ENCODE measurements at regions not wholly inside any gene's neighbourhood (a gene's known extent, or its start where the extent isn't known, plus 50 kb on each side); places are given as distances from the start of the nearest gene placed in this dataset.
"Not testable (repeated sequence)": the region's sequence is repeated elsewhere in the genome, so short reads cannot be mapped to it uniquely, and the experiment has no call there.

DNA sequence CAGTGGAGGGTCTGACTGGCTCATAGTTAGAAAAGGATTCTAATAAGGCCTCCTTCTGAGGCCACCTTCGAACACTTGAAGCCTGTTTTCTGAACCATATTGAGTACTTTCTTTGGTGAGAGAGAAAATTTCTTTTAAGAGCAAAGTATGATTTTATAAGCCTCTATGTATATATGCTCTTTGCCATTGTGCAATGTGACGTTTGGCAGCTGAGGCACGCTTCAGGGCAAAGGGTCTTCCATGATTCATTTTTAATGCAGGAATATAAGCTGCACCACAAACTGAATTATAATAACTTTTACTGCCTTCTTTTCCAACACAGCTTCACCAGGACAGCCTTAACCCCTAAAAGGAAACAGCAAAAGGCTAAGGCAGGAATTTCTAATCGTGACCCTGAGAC lies 154.4 kb downstream of the TTLL2 start:
- in situ Hi-C loops (cut with HindIII; ENCODE audit: low pct_ligation_motif_present, low pct_unique_long_range_greater_than_20kb, low sequenced_read_pairs): no loop called here
- DNase-seq: no peak

DNA sequence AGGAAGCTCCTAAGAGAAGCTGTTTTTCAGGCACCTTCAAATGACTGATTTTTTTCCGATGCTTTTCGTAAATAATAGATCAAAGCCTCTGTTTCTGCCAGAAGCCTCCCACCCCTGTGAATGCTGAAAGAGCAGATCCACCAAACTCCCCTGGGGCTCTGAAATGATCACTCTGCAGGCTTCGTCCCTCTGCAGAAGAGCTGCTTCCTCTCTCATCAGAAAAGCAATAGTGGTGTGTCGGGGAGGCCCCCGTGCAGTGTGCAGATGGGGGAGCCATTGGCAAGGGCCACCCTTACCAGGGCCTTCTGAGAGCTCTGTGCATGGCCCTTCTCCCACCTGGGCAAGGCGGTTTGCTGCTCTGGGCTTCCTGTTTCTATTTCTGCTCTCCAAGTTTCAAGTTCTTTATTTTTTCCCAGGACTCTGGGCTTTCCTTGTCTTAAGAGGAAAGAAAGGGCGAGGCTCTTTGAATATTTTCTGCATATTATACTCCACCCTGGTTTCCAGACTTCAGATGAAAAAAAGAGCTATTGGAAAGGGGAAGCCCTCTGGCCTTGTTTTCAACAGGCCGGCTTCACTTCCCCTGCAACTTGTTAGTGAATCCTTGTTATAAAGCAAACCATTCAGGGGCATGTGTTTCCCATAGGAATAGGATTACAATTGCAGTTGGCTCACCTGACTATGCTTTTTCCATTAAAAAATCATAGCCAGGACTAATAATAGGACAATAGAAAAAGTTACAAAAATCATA lies 155.2 kb downstream of the TTLL2 start:
- no peak for DNase-seq
- in situ Hi-C loops (cut with HindIII; ENCODE audit: low pct_ligation_motif_present, low pct_unique_long_range_greater_than_20kb, low sequenced_read_pairs): no loop called here

DNA sequence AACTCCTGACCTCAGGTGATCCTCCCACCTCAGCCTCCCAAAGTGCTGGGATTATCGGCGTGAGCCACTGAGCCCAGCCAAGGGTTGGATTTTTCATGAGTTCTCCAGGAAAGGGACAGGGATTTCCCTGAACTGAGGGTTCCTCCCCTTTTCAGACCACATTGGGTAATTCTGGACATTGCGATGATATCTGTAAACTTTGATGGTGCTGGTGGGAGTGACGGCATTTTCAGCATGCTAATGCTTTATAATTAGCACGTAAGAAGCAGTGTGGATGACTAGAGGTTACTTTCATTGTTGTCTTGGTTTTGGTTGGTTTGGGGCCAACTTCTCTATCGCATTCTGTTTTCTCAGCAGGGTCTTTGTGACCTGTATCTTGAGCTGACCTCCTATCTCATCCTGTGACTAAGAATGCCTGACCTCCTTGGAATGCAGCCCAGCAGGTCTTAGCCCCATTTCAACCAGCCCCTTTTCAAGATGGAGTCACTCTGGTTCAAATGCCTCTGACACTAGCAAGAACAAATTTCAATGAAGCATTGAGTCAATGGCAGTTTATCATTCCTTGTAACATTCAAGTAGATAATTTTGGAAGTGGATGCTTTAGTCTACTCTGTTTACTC lies 156.5 kb downstream of the TTLL2 start:
- DNase-seq: no peak
- in situ Hi-C loops (cut with HindIII; ENCODE audit: low pct_ligation_motif_present, low pct_unique_long_range_greater_than_20kb, low sequenced_read_pairs): no loop called here

DNA sequence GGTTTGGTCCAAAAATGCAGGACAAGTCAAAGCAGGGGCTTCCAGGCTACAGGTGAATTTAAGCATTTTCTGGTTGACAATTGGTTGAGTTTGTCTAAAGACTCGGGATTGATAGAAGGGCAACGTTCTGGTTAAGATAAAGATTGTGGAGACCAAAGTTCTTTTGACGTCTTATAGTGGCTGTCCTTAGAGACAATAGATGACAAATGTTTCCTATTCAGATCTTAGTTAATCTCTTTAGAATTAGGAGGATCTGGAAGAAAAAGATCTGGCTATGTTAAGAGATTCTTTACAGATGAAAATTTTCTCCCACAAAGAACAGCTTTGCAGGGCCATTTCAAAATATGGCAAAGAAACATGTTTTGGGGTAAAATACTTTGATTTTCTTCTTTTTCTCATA lies 157.9 kb downstream of the TTLL2 start:
- DNase-seq; in situ Hi-C loops (cut with HindIII; ENCODE audit: low pct_ligation_motif_present, low pct_unique_long_range_greater_than_20kb, low sequenced_read_pairs): not testable (repeated sequence)

DNA sequence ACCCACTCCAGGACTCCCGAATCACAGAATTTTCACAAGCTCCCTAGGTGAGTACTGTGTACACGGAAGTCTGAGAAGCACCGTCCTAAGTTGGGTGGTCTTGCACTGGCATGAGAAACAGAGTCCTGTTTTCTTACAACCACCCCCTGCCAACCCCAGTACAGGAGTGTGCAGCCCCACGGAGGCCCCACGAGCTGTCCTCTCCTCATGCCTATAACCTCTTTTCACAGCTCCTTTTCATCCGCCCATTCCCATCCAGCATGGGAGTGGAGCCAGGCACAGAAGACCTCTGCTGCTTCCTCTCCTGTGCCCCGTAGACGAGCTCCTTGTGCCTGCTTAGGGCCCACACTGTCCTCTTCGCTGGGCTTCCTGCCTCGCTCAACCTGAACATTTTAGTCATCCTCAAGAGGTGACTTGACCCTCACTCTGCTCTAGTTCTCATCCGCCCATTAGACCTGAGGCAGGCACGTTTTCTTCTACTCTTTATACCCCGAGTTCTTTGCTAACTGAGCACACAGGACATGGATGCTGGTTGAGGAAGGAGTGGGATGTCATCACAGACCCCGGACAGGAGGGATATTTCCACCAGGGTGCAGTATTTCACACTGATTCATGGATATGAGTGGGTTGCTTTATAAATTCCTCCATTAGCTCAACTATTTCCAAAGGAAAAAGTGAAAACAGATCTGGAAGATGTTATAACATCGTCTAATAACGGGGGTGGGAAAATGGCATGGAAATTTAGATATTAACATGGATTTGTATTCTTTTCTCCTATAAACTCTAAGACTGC lies 160.5 kb downstream of the TTLL2 start:
- DNase-seq: peak; percentile 22
- in situ Hi-C loops (cut with HindIII; ENCODE audit: low pct_ligation_motif_present, low pct_unique_long_range_greater_than_20kb, low sequenced_read_pairs): no loop called here

DNA sequence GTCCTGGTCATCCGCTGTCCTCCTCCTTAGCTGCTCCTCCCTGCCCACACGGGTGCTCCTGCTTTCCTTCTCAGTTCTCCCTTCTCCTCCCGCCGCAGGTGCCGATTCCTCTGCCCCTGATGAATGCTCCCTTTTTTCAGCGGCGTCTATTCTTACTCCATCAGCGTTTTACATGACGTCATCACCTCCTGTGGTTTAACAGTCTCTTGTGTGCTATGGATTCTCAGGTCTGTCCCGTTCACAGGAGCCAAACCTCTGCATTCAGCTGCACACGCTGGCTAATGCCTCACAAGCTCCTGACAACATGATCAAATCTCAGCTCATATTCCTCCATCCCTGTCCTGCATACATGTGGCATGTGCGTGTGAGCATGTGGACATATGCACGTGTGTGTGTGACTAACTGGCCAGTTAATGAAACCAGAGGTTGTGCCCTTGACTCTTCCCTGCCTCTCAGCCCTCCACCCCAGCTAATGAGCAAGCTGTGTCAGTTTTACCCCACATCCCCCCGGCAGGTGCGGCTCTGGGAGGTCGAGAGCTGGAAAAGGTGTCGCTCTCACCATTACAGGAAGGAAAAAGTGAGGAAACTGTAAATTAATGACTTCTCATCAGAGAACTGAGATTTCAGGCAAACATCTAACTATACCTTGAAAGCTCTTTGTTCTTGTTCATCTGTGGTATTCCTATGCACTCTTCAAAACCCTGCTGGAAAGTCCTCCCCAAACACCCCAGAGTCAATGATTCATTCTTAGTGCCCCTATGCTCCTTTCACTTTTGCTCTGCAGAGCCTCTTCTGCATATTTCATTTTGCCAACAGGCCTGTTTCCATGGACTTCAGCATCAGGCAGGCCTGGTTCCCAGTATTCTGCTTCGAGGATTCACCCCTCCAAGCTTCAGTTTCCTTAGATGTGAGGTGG lies 163.1 kb downstream of the TTLL2 start:
- no peak for DNase-seq
- in situ Hi-C loops (cut with HindIII; ENCODE audit: low pct_ligation_motif_present, low pct_unique_long_range_greater_than_20kb, low sequenced_read_pairs): no loop called here

DNA sequence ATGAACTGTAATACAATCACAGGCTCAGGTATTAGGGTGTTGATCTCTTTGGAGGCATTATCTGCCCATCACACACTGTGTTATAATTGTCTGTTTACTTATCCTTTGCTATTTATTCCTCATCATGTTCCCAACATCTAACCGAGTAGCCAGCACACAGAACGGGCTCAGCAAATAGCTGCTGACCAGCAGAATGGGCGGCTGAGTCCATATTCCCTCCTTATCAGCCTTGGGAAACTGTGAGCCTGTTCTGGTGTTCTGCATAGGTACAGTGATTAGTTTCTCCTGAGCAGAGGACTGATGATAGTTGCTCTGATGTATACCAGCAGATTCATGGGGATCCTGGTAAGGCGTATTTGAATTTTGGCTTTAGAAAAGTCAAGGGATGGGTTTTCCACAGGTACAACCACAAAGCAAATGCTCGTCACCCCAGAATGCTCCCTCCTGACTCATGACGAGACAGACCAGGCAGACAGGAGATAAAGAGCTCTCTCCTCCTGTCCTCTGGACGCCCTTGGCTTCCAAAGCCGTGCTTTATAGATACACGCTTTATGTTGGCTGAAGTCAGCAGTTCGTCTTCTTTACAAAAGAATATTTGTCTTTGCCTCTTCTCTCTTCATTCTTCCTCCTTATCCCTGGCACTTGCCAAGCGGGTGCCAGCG lies 166.7 kb downstream of the TTLL2 start:
- no peak for DNase-seq
- in situ Hi-C loops (cut with HindIII; ENCODE audit: low pct_ligation_motif_present, low pct_unique_long_range_greater_than_20kb, low sequenced_read_pairs): no loop called here

DNA sequence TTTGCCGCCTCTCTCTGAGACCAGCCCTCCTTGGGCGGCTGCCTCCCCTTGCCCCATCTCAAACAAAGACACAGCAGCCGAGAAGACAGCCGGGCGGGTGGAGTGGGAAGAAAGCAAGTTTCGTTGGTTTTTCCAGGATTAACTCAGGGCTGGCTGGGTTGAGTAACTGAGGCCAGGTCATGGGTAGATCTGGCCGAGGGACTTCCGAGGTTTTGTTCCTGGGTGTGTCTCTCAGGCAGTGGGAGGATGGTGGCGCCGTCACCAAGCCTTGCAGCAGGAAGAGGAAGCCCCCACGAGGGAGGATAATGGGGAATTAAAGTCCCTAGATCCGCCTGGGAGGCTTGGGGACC lies 167.2 kb downstream of the TTLL2 start:
- DNase-seq: no peak
- in situ Hi-C loops (cut with HindIII; ENCODE audit: low pct_ligation_motif_present, low pct_unique_long_range_greater_than_20kb, low sequenced_read_pairs): no loop called here

DNA sequence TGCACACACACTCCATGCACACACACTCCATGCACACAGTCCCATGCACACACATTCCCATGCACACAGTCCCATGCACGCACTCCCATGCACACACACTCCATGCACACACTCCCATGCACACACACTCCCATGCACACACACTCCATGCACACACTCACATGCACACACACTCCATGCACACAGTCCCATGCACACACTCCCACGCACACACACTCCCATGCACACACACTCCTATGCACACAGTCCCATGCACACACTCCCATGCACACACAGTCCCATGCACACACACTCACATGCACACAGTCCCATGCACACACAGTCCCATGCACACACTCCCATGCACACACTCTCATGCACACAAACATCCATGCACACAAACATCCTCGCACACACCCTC lies 168.4 kb downstream of the TTLL2 start:
- no peak for DNase-seq
- in situ Hi-C loops (cut with HindIII; ENCODE audit: low pct_ligation_motif_present, low pct_unique_long_range_greater_than_20kb, low sequenced_read_pairs): no loop called here

DNA sequence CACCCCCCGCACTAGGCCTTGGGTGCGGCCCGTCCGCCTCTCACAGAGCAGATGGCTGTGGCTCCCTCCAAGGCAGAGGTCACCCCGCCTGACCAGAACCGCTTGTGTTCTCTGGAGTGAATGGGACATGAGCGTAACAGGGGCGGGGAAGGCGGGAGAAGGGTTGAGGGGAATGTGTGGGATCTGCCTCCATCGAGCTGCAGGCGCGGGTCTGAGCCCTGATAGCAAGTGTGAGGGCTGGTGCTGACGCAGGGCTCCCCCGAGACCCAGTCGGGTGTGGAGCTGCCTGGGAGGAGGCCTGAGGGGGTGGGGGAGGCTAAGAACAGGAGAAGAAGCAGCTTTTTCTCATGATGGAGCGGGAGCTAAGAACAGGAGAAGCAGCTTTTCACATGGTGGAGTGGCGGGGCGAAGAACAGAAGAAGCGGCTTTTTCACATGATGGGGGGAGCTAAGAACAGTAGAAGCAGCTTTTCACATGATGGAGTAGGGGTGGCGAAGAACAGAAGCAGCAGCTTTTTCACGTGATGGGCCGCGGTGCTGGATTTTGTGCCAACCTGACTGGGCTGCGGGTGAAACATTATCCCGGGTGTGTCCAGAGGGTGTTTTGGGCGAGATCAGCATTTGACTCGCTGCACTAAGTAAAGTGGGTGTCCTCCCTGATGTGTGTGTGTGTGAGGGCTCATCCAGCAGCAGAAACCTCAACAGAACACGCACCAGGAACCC lies 169.3 kb downstream of the TTLL2 start:
- in situ Hi-C loops (cut with HindIII; ENCODE audit: low pct_ligation_motif_present, low pct_unique_long_range_greater_than_20kb, low sequenced_read_pairs): no loop called here
- DNase-seq: no peak

DNA sequence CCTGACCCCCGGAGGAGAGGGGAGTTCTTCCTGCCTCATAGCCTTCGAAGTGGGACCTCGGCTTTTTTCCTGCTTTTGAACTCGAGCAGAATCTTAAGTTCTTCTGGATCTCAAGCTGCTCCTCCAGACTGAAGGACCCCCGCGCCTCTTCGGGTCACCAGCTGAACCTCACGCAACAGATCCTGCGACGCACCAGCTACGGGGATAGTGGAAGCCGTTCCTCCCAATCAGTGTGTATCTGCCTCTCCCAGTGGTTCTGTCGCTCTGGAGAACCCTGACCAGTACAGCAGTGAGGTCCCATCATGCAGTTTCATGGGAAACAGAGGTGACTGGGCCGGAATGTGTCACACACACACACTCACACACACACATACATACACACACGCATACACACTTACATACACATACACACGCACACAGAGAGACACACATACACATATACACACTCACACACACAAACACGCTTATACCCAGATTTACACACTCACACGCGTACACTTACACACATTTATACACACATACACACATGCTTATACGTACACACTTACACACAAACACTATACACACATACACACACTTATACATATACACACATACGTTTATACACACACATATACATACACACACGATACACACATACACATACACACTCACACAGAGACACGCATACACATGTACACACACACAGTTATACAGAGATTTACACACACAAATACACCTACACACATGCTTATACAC lies 170.0 kb downstream of the TTLL2 start:
- DNase-seq: no peak
- in situ Hi-C loops (cut with HindIII; ENCODE audit: low pct_ligation_motif_present, low pct_unique_long_range_greater_than_20kb, low sequenced_read_pairs): no loop called here

DNA sequence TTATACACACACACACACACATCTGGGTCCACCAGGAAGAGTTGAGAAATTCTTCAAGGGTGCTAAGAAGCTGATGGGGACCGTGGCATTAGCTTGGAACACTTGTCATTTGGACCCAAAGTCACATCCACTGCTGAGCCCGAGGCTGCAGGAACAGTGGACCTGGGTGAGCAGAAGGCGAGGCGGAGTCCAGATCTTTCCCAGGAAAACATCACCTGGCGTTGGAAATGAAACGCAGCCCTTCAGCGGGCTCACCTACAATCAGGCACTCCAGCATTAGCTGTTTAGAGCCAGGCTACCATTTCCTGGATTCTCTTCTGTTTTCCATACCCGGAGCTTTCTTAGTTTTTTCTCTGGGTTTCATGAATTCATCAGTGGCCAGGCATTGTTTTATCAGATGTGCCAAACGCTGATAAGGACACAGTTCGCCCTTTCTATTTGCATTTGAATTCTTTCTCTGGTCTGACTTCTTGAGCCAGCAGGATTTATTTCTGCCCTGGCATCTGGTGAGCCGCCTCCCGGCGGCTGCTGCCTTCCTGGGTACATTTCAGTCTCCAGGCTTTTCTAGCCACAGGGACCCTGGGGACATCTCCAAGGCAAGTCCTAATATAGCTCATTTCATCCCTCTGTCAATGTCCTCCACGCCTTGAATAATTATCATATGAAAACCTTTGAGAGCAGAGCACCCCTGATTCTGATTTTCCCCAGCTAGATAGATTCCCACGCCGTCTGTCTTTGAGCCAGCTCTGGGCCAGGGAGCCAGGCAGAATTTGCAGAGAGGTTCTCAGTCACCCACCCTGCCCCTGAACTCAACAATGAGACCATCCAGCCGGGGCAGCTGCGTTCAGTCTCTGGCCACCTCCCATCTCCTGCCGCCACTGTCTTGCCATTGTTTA lies 170.9 kb downstream of the TTLL2 start:
- in situ Hi-C loops (cut with HindIII; ENCODE audit: low pct_ligation_motif_present, low pct_unique_long_range_greater_than_20kb, low sequenced_read_pairs): no loop called here
- no peak for DNase-seq

DNA sequence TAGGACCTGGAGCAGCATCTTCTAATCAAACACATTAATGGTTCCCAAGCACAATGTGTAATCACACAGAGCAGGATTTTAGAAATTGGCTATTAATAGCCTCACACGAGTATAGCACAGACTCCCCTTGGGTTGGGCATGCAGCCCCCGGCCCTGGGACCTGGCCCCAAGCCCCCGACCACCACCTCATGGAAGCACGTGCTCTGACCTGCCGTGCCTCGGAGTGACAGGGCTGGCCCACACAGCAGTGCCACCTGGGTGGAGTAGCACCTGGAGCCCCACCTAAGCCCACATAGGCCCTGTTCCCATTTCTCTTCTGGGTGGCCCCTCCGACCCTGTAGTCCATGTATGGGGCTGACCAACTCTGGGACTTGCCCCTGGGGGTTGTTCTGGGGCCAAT lies 171.8 kb downstream of the TTLL2 start:
- in situ Hi-C loops (cut with HindIII; ENCODE audit: low pct_ligation_motif_present, low pct_unique_long_range_greater_than_20kb, low sequenced_read_pairs): no loop called here
- no peak for DNase-seq

DNA sequence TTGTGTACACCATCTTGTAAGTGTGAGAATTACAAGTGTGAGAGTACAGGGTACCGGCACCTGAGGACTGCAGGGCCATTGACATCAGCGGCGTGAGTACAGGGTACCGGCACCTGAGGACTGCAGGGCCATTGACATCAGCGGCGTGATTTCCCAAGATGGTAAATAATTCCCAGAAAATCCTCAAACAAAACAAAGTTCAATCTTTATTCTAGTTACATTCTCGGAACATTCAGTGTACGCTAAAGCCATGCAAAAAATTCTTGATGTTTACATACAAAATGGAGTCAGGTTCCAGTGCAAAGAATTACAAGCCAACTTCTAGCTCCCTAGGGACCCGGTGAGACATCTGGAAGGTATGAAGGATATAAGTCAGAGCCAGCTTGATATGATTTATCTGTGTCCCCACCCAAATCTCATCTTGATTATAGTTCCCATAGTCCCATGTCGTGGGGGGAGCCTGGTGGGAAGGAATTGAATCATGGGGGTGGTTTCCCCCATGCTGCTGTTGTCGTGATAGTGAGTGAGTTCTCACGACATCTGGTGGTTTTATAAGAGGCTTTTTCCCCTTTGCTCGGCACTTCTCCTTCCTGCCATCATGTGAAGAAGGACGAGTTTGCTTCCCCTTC lies 172.7 kb downstream of the TTLL2 start:
- no peak for DNase-seq
- in situ Hi-C loops (cut with HindIII; ENCODE audit: low pct_ligation_motif_present, low pct_unique_long_range_greater_than_20kb, low sequenced_read_pairs): no loop called here

DNA sequence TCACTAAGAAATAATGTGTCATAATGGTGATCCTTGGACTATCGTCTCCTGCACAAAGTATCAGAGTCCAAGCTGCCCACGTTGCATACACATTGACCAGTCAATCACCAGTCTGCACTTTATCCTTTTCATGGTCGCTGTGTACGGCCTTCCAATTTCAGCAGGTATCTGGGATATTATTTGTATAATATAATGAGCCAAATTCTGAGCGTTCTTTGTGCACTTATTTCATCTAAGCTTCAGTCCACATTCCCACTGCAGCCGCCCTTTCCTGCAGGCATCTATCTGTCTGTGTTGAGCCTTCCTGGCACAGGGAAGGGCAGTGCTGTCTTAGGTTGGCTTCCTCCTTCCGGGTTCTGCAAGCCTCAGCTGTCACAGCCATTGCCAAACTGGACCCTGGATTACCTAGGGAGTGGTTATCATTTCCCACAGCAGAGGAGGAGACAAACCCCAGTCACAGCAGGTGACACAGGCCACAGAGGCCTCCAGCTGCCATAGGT lies 174.3 kb downstream of the TTLL2 start:
- DNase-seq: no peak
- in situ Hi-C loops (cut with HindIII; ENCODE audit: low pct_ligation_motif_present, low pct_unique_long_range_greater_than_20kb, low sequenced_read_pairs): no loop called here

DNA sequence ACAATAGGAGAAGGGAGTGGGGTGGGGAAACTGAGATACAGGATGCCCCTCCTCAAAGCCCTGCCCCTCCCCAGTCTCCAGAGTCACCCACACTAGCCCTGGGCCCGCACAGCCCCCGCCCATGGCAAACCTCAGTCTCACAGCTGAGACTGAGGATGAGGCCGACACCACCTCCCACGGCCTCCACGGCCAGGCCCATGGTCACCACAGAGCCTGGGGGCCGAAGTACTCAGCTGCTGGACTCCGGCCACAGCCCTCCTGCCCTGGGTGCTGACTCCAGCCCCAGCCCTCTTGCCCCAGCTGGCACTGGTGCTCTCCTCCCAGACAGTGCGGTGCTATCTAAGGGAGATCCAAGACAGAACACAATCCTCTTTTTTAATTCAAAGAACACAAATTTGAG lies 176.1 kb downstream of the TTLL2 start:
- in situ Hi-C loops (cut with HindIII; ENCODE audit: low pct_ligation_motif_present, low pct_unique_long_range_greater_than_20kb, low sequenced_read_pairs): no loop called here
- no peak for DNase-seq
